ENCODE measurements at regions not wholly inside any gene's neighbourhood (a gene's known extent, or its start where the extent isn't known, plus 50 kb on each side); places are given as distances from the start of the nearest gene placed in this dataset.

DNA sequence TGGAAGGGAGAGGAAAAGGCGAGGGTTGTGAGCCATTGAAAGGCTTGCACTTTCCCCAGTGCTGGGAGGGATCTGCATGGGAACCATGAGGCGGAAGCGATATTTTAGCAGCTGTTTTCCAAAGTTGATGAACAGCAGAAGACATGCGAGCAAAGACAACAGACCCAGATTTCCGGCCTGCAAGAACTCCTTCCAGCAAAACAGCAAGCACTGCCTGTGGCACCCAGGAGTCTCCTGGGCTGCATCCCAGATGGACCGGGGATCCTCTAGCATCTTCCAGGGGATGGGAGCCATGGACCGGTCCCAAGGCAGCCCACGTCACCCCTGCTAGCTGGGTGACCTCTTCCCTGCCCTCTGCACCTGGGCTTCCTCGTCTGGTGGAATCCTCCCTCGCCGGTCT lies 162.8 kb downstream of the IRF8 start:
- DNase-seq: no peak

DNA sequence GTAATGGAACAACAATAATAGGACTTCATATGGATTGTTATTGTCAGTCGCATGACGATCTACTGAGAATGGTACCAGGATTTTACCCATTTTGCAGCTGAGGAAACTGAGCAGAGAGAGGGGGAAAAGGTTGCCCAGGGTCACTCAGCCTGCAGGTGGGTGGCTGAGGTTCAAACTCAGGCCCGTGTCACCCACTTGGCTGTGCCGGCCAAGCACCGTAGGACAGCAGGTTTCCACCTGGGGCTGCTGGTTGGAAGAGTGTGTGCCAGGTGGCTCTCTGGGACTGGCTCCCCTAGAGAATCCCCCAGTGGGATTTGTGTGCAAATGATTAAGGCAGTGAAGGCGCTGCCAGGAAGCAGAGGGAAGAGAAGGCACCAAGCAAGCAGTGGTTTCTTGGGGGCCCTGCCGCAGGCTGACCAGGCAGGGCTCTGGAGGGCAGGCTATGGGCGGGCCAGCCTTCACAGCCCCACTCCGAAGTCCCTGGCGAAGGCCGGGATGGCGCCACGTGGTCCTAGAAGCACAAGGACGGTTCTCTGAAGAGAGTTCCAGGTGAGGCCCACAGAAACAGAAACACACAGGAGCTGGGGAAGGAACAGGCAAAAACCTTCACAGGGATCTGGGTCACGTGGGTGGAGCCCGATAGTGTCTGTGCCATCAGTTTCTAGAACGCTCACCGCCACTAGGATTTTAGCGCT lies 163.5 kb downstream of the IRF8 start:
- no peak for DNase-seq

DNA sequence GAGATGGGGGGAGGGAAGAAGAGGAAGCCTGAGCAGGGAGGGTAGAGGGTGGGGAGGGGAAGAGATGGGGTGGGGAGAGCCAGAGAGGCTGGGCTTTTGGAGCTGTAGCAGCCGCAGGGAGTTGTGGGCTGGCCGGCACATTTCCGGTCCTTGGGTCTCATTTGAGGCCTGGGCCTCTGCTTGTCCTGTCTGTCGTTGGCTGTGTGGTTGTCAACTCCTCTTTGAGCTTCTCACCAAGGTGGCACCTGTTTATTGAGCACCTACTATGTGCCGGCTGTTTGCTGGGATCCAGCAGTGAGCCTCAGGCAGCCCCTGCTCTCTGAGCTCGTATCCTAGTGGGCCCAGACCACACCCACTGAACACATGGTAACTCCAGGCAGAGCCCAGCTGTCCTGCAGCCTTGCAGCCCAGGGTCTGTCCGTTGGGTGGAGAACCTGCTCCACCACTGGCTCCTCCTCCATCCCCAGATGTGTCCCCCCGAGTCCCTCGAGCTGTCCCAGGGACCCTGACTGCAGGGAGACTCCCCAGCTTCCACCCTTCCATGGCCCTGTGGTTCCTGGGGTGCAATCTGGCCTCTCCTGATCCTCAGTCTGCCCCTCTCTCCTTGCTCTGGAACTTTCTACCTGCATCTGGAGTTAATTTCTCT lies 164.9 kb downstream of the IRF8 start:
- DNase-seq: no peak

DNA sequence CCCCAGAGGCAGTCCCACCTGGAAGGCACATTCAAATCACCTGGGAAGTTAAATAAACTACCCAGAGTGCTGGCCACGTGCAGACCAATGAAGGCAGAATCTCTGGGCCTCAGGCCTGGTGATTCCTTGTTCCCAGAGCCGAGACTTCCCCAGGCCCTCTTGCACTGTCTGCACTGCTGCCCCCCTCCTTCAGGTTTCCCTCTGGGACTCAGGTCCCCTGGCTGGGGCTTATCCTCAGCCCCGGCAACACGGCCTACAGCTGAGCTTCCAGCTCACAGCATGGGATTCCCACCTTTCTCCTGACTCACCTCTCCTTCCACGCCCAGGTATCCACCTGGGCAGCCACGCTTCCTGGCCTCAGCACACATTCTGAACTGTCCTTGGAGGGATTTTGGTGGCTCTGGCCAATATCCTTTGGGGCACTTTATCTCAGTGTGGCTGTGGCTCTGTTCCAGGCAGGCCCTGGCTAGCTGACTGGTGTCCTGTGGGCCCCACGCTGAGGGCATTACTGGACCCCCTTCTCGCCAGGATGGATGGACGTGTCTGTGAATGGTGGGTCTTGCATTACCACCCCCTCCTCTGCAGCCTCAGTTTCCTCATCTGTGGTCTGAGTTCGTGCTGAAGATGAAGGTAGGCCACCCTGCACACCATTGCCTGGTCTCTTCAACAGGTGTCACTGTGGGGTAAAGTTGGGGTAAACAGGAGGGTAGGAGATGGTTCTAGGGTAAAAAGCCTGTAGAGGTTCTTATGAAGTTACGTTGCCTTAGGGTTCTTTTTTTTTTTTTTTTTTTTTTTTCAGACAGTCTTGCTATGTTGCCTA lies 165.7 kb downstream of the IRF8 start:
- DNase-seq: no peak

DNA sequence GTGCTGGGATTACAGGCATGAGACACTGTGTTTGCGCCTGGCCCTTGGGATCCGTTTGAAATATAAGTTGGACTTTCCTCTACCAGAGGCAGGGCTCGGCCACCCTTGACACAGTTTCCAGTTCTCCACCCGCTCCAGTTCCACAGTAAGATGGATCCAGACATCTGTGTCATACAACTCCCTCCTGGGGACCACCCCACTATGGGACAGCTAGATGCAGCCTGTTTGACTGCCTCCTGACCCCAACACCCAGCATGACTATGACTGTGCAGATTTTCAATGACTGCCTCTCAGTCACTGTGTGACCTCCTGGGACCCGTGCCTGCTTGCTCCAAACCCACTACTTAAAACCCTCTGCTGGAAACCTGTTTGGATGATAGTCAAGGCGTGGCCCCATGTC lies 166.7 kb downstream of the IRF8 start:
- DNase-seq: no peak

DNA sequence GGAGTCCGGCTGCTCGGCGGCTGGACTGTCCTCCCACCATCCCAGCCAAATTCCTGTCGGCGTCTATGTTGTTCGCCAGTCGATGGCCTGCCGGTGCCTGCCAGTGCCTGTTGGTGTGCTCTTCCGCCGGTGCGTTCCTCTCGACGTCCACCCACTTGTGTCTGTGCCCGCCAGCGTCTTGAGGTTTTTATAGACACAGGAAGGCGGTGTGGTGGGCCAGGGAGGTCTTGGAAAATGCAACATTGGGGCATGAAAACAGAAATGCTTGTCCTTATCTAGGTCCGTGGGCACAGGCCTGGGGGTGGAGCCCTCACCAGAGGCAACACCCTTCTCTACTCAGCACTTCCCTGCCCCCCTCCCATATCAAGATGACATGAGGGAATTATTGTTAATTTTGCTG lies 167.8 kb downstream of the IRF8 start:
- DNase-seq: no peak

DNA sequence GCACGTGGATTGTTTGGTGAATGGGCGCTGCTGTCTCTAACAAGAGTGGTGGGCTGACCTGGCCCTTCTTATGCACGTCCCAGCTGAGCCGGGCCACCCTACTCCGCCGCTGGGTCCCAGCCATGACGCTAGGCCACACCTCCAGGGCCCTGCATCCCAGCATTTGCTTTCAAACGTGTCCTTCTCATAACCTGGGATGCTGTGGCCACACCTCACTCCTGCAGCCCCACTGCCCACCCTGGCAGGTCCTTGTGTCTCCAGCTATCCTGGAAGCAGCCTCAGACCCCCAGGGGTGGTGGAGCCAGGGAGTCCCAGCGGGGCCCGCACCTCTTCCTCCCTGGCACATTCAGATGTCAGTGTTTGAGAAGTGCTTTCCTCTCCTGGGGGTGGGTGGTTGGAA lies 168.6 kb downstream of the IRF8 start:
- no peak for DNase-seq

DNA sequence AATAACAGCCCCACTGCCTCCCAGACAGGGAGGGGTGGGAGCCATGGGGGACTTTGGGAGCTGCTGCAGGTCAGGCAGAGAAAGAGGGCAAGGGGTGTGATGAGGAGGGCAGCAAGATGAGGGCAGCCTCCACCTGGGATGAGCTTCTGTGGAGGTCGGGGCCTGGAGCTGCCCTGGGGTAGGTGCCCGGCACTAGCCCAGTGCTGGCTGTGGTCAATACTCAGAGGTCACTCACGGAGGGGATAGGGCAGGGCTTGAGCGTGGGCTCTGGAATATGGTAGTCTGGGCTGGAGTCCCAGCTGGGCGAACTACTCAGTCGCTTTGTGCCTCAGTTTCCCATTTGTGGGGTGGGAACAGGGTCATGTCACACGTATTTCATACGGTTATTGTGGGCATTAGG lies 169.0 kb downstream of the IRF8 start:
- no peak for DNase-seq

DNA sequence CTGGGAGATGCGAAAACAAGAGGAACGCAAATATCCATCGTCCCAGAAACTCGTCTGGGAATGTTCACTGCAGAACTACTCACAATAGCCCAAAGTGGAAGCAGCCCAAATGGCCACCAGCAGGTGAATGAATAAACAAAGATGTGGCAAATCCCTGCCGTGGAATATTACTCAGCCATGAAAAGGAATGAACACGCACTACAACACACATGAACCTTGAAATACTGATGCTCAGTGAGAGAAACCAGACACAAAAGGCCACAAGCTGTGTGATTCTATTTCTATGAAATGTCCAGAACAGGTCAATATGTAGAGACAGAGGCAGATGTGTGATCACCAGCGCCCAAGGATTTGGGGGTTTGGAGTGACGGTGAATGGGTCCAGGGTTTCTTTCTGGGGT lies 169.8 kb downstream of the IRF8 start:
- no peak for DNase-seq

DNA sequence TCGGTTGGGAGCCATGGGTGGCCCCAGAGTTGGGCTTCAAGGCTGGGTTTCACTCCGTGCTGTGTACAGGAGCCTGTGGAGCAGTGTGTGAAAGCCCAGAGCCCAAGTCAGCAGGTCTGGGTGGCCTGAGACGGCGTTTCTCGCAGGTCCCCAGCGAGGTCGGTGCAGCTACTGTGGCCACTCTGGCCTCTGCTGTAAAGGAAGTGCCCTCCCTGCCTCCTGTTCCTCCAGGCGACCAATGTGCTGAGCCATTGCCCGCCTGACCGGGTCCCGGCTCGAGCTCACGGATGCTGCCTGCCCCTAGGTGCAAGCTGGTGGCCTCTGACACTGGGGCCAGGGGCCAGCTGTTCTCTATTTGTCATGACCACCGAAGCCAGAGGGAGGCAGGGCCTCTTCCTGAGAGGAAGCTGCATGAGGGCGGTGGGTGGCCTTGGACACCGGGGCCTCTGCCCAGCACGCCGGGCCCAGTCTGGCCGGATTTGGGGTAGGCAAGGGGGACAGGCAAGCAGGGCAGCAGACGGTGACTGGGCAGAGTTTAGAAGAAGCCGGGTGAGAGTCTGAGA lies 170.9 kb downstream of the IRF8 start:
- DNase-seq: no peak

DNA sequence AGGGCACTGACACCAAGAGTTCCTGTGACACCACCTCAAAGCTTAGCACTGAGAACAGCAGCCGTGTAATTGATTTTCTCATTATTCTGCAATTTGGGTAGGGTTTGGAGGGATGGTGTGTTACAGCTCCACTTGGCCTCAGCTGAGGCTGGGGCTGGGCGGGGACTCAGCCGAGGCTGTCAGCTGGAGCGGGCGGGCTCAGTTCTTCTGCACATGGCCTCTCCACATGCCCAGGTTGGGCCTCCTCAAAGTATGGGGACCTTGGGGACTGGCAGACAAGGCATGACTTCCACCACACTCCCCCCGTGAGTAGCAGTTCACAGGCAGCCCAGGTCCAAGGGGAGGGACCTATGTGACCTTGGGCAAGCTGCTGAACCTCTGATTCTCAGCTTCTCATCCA lies 171.5 kb downstream of the IRF8 start:
- DNase-seq: no peak

DNA sequence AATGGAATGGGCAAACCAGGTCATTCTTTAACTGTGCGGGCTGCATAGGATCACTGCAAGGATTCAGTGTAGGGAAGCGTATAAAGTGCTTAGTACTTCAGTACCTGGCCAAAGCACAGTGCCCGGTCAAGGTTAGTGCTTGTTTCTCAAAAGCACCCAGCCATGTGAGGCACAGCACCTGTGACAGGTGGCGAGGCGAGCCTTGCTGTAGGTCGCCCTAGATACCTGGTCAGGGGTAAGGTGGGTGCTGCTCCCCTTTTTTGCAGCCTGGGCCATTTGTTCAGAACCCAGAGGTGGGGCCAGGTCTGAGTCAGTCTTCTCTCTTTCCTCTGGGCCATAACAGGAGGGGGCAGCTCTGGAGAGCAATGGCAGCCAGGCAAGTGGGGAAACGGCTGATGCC lies 172.0 kb downstream of the IRF8 start:
- DNase-seq: no peak

DNA sequence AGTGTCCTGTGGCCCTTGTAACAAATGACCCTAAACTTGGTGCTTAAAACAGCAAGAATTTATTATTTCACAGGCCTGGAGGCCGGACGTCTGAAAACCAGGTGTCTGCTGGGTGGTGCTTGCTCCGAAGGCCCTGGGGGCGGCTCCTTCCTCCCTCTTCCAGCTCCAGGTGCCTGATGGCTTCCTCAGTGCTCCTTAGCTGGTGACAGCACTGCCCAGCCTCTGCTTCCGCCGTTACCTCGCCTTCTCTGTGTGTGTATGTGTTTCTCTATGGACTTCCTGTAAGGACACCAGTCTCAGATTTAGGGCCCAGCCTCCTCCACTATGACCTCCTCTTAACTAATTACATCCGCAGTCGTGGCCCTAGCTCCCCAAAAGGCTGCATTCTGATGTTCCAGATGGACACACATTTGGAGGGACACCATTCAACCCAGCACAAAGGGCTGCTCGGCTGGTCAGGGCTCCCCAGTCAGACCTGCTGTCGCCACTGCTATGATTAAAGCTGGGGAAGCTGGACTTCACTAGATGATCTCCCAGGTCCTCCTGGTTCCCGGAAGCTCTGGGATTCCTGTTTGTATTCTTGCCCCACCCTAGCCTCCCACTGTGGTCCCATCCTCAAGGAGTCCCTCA lies 172.8 kb downstream of the IRF8 start:
- DNase-seq: no peak

DNA sequence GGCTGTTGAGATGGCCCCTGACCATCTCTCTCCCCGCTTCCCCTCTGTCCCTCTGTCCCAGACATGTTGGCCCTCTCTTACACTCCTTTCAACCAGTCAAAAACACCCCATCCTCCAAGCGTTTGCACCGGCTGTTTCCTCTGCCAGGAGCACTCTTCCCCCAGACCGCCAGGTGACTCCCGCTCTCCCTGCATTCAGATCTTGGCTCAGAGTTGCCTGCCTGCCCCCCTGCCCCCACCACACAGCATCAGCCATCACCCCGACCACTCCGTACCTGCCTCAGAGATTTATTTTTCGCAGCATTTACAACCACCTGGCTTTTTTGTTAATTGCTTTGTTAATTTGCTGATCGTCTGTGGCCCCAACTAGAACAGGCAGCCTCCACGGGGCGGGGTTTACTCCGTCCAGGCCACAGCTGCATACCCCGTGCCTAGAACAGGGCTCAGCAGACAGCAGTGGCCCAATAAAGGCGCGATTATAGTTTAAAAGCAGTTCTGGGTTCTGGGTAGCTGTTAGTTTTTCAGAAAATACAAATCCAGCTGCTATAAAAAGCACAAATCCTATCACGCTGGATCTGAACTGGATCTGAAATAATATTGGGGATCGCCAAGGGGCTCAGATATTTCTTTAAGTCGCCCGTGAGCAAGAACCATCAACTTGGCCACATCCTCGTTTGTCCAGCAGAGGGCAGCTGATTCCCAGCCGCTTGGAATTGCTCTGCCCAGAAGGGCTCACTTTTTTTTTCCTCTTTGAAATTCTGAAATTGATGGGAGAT lies 173.6 kb downstream of the IRF8 start:
- no peak for DNase-seq

DNA sequence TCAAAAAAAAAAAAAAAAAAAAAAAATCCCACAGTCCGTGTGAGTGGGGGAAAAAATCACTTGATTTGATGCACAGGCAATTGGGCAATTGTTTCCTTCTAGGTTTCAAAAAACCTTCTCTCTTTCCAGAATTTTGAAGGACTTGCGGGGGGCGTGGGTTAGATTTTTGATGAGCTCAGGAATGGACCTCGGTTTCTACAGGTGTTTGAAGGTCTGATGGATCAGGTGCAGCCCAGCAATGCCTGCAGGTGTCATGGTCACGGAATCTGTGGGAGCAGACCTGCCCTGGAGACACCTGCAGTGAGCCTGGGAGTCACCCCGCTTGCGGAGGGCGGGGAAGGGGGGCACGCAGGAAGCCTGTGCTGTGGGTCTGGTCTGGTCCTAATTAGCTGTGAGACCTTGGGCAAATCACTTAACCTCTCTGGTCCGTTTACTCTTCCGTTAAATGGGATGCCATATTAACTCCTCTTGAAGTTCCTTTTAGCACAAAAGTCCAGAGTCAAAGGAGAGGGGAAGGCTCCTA lies 174.2 kb downstream of the IRF8 start:
- no peak for DNase-seq

DNA sequence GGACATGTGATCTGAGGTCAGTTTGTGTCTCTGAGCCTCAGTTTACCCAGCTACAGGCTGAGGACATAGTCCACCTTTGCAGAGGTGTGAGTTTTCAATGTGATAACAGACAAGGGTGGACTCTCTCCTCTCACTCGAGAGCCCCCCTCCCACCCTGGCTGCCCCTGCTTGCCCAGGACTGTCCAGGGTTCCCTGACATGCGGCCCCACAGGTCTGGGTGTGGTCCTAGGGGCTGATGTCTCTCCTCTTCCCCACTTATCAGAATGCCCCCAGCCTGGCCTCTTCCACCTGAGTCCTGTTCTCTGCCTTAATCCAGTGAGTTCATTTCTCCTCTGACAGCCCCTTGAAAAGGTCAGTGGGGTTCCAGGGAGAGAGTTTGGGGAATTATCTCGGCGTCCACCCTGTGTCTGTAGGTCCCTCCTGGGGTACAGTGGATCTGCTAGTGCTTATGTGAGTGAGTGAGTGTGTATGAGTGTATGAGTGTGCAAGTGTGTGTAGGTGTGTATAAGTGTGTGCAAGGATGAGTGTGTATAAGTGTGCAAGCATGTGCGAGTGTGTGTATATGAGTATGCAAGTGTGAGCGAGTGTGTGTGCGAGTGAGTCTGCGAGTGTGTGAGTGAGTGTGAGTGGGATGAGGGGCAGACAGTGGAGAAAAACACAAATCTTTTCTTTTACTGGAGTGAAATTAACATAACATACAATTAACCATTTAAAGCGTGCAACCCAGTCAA lies 175.0 kb downstream of the IRF8 start:
- no peak for DNase-seq

DNA sequence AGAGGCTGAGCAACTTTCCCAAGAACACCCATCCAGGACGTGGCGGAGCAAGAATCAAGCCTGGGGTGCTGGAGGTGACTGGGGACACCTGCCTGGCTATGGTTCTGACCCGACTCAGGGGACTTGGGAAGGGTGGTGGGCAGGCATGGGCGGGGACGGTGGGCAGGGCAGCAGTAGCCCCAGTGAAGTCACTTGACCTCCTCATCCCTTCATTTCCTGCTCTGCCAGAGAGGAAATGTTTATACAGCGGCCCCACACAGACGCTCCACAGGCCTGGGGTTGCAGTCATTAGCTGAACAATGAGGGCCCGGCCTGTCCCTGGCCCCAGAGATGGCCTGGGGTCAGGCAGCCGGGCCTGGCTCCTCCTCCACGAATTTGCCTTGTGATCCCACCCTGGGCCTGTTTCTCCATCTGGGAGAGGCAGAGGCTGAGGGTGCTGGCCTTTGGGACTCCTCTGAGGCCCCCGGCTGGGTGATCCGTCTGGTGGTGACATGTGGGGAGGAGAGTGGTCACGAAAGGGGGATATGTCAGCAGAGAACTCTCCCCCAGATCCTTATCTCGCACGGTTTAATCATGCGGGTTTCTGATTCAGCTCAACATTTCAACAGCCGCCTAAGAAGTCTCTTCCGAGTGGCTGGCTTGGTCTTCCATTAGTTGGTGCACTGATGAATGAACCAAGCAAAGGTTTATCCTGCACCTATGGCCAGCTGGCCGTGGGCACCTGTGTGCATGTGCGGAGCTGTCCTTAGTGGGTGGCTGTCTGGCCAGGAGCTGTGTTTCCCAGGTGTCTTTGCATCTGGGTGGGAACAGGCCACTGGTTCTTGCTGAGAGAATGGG lies 175.9 kb downstream of the IRF8 start:
- no peak for DNase-seq

DNA sequence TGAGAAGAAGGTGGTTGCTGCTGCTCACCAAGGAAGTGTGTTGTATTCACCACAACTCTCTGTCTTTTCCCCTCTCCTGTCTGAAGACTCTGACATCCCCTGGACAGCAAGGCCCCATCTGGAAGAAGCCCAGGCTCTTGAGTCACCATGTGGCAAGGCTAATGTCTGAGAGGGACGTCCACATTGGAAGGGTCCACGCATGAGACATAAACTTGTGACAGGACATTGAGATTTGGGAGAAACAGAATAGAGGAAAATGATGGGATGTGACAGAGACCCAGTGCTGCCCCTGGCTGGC lies 176.5 kb downstream of the IRF8 start:
- no peak for DNase-seq

DNA sequence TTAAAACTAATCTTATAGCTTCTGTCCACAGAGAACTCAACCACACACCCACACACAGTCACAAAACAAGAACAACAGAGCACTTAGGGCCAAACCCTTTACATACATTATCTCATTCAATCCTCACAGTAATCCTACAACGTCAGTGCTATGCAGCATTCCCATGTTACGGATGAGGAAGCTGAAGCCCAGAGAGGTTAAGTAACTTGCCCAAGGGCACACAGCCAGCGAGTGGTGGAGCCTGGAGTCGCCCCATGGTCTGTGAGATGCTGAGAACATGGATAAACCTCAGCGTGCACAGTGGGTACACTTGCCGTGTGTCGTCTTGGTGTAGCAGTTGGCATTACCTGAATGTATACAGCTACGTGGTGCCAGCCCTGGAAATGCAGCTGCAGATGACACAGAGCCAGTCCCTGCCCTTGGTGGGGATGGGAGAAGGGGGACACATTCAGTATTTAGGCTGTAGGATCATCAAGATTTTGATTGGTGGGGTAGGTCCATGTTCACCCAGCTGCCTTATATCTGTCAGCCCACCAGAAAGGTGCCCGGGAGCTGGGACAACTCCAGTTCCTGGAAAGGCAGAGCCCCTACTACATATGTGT lies 177.0 kb downstream of the IRF8 start:
- no peak for DNase-seq

DNA sequence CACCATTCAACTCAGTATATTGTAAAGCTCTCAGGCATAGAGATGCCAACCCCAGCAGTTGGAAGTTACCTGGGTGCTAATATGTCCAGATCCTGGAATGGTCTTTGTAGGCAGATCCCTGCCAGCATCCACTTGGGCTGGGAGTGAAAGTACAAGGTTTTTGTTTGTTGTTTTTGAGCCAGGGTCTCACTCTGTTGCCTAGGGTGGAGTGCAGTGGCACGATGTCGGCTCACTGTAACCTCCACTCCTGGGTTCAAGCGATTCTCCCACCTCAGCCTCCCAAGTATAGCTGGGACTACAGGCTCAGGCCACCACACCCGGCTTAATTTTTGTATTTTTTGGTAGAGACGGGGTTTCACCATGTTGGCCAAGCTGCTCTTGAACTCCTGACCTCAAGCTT lies 177.6 kb downstream of the IRF8 start:
- DNase-seq: no peak
